Right renal pelvis (tissue), 4 donors: ENCODE measurements at regions not wholly inside any gene's neighbourhood (a gene's known extent, or its start where the extent isn't known, plus 50 kb on each side); places are given as distances from the start of the nearest gene placed in this dataset.

Source experiments
- DNase-seq, 4 donors: peaks; one replicate each; pipeline ENCODE4 v3.0.0-alpha.2; 2013; ENCODE audit warnings: low read depth in 4 of 4, low spot score in 3 of 4, missing footprints in 1 of 4

- DNase-seq: no peak
These were observed 94.9 kb upstream of the SLC27A6 start for GRCh38 chr5:128870373-128870772.

- DNase-seq: no peak
These were observed 94.4 kb upstream of the SLC27A6 start for GRCh38 chr5:128870923-128871322.

DNA sequence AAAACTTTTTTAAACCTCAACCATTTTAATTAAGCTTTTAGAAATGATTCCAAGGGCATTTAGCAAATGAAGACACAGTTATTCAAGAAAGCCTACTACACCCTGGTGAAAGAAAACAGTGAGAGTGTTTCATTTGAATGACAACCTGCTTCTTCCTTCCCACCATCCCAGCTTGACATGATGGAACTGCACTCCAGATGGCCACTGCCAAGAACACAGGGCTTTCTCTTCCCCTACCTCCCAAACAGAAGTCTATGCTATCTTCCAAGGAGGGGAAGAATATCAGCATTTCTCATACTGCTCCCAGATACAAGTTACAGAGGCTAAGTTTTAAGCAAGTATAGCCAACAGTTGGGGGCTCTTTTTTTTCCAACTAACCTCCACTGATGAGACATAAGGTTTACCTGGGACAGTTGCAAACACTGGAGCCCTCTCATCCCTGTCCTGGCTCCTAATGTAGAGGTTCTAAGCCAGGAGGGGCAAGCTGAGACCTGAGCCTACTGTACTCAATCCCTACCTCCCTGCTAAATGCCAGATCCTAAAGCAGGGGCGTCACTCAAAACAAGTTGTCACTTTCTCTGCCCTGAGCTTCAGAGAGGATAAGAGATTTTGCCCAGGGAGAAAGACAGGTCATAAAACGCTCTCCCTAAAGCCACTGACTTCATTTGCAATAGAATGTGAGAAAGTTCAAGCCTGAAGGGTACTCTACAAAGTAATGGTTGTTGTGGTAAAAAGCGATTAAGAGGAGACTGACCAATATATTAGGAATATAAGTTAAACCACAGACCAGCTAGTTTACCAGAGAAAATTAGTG, 88.5 kb upstream of the SLC27A6 start:
- no peak for DNase-seq

DNA sequence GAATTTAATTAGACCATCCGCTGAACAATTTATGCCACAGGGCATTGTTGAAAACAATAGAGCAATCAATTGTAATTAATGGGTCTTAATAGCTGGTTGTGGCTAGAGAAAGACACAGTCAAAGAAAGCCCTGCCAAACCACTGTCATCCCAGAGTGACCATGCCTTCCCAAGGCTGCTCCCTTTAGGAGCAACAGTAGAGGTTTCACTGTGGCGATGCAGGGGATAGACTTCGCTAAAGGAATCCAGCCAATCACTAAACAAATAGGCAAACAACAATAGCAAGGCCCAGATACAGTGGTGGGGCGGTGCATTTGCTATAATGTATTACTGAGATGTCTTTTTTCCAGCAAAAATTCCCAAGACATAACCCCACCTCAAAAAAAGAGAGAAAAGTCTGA, 87.8 kb upstream of the SLC27A6 start:
- DNase-seq: no peak

- no peak for DNase-seq
These were observed 83.7 kb upstream of the SLC27A6 start for GRCh38 chr5:128881502-128882018.

- DNase-seq: no peak
These were observed 79.5 kb upstream of the SLC27A6 start for GRCh38 chr5:128885649-128886255.

- DNase-seq: no peak
These were observed 70.2 kb upstream of the SLC27A6 start for GRCh38 chr5:128895122-128895521.

DNA sequence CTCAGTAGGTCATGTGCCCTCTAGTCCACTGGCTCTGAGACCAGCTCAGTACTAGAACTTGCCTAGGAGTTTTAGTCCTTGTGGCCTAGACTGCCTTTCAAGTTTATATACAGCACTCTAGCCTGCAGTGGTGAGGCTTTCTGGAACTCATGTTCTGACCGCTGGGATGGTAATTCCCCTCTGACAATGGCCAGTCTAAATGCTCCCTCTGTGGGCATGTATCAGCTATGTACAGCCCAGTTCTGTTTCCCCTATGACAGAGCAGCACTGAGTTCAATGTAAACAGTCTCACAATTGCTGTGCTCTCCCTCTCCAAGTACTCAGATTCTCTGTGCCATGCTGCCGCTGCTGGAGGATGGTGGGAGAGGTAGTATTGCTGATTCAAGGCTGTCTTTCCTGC, 68.6 kb upstream of the SLC27A6 start:
- DNase-seq: no peak

- DNase-seq: no peak
These were observed 61.7 kb upstream of the SLC27A6 start for GRCh38 chr5:128903550-128903949.

GRCh38 chr5:128904805-128905567, 60.3 kb upstream of the SLC27A6 start:
- DNase-seq: no peak

GRCh38 chr5:128905568-128906110, 59.6 kb upstream of the SLC27A6 start:
- peak in 3 of 4 donors; percentile 38 to 47 (median 45) for DNase-seq

DNA sequence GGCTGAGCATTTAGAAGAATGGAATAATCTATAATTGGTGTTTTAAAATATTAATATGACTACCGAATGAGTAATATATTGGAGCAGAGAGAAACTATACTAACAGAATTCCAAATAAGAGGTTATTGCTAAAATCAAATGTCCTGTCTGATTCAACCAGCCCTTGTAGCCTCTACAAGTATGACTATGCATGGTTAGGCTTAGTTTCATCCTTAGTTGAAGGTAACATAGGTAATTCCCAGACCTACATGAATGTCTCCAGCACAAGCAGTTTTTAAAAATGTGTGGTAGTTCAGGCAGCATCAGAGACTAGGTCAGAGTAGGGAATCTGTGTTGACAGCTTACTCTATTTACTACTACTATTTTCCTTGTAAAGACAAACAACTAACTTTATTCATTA, 51.7 kb upstream of the SLC27A6 start:
- DNase-seq: no peak
